GM23248 (cell line): ENCODE measurements at regions not wholly inside any gene's neighbourhood (a gene's known extent, or its start where the extent isn't known, plus 50 kb on each side); places are given as distances from the start of the nearest gene placed in this dataset.

Experiments used
- DNase-seq: peaks from one replicate; pipeline ENCODE4 v3.0.0-alpha.2; 2015
- H2AFZ ChIP-seq: fragments of 200-600 bp; sonication (generic); 2 replicates; pipeline ENCODE4 v1.6.1; 2016; ENCODE audit warnings: antibody characterized with exemption
- H3F3A ChIP-seq: fragments of 200-600 bp; sonication (generic); 2 replicates; pipeline ENCODE4 v1.6.1; 2016; ENCODE audit warnings: mild to moderate bottlenecking, antibody characterized with exemption, mixed run types; ENCODE audit not compliant: insufficient read depth
- H3K27ac ChIP-seq: fragments of 200-600 bp; sonication (generic); 2 replicates; pipeline ENCODE4 v1.5.1; 2016; ENCODE audit warnings: mild to moderate bottlenecking
- H3K27me3 ChIP-seq: fragments of 200-600 bp; sonication (generic); replicated peaks from 2 replicates; pipeline ENCODE4 v1.6.1; 2016; ENCODE audit warnings: mild to moderate bottlenecking; ENCODE audit not compliant: insufficient read depth
- H3K36me3 ChIP-seq: fragments of 200-600 bp; sonication (generic); 2 replicates; pipeline ENCODE4 v1.6.1; 2016; ENCODE audit warnings: low read depth, mild to moderate bottlenecking
- H3K4me1 ChIP-seq: fragments of 200-600 bp; sonication (generic); 2 replicates; pipeline ENCODE4 v1.6.1; 2016; ENCODE audit warnings: mild to moderate bottlenecking; ENCODE audit not compliant: insufficient read depth
- H3K4me2 ChIP-seq: fragments of 200-600 bp; sonication (generic); one replicate; pipeline ENCODE4 v1.6.1; 2016; ENCODE audit warnings: mild to moderate bottlenecking; ENCODE audit not compliant: unreplicated experiment
- H3K4me3 ChIP-seq: fragments of 200-600 bp; sonication (generic); 2 replicates; pipeline ENCODE4 v1.5.1; 2016; ENCODE audit warnings: mild to moderate bottlenecking
- H3K79me2 ChIP-seq: fragments of 200-600 bp; sonication (generic); 2 replicates; pipeline ENCODE4 v1.6.1; 2016; ENCODE audit warnings: mild to moderate bottlenecking; ENCODE audit not compliant: insufficient read depth
- H3K9ac ChIP-seq: fragments of 200-600 bp; sonication (generic); 2 replicates; pipeline ENCODE4 v1.6.1; 2016; ENCODE audit warnings: mild to moderate bottlenecking
- H3K9me2 ChIP-seq: fragments of 200-600 bp; sonication (generic); 2 replicates; pipeline ENCODE4 v1.6.1; 2016; ENCODE audit warnings: mixed run types, mild to moderate bottlenecking, moderate library complexity; ENCODE audit not compliant: insufficient read depth
- H3K9me3 ChIP-seq: fragments of 200-600 bp; sonication (generic); one replicate; pipeline ENCODE4 v1.6.1; 2017; ENCODE audit warnings: low read depth
- H4K20me1 ChIP-seq: fragments of 200-600 bp; sonication (generic); 2 replicates; pipeline ENCODE4 v1.6.0; 2016; ENCODE audit not compliant: insufficient read depth
- EZH2 ChIP-seq: fragments of 200-600 bp; sonication (generic); IDR thresholded peaks from 2 replicates; pipeline ENCODE4 v1.6.1; 2018; ENCODE audit warnings: antibody characterized with exemption, mild to moderate bottlenecking; ENCODE audit not compliant: insufficient read depth, poor library complexity, severe bottlenecking
- EZH2phosphoT487 ChIP-seq: fragments of 200-600 bp; sonication (generic); IDR thresholded peaks from 2 replicates; pipeline ENCODE4 v1.6.1; 2018; ENCODE audit warnings: antibody characterized with exemption, moderate library complexity, mild to moderate bottlenecking, low read depth; ENCODE audit not compliant: insufficient read depth
- WGBS, 2 experiments: methylation state at CpG; one replicate each; pipeline ENCODE4 v1.1.6; 2015 to 2017; ENCODE audit warnings: low lambda C conversion rate in 2 of 2, low coverage in 1 of 2; ENCODE audit errors: missing lambda C conversion rate in 2 of 2; 5-methylcytosine and 5-hydroxymethylcytosine counted together
- in situ Hi-C: fragments of 300-500 bp; cut with MboI; formaldehyde crosslinking; loops from 2 replicates; pipeline ENCODE4 v1.15.0; 2020

GRCh38 chr9:28832168-28832770 lies 1259.0 kb upstream of the C9orf72 start:
- H3F3A ChIP-seq: no peaks in the 10 kb centered on the region
- no peak overlapping the region for H3K9ac ChIP-seq
- no peaks in the 10 kb centered on the region for H4K20me1 ChIP-seq
- H3K4me1 ChIP-seq: no peaks in the 10 kb centered on the region
- TF ChIP-seq EZH2: no peak
- TF ChIP-seq EZH2phosphoT487: no peak
- no peaks in the 10 kb centered on the region for H3K9me2 ChIP-seq
- no peaks in the 10 kb centered on the region for H3K79me2 ChIP-seq
- H3K9me3 ChIP-seq: no peaks in the 10 kb centered on the region
- no peaks in the 10 kb centered on the region for H3K36me3 ChIP-seq
- H3K4me3 ChIP-seq: no peak overlapping the region
- no peaks in the 10 kb centered on the region for H3K27me3 ChIP-seq
- no peak for DNase-seq
- H2AFZ ChIP-seq: no peak overlapping the region
- no peak overlapping the region for H3K27ac ChIP-seq
- 2 to 3% methylated on average over 3 of the region's 3 CpGs for WGBS, 2 experiments
- H3K4me2 ChIP-seq: no peak overlapping the region
- in situ Hi-C loops: no loop called here

DNA sequence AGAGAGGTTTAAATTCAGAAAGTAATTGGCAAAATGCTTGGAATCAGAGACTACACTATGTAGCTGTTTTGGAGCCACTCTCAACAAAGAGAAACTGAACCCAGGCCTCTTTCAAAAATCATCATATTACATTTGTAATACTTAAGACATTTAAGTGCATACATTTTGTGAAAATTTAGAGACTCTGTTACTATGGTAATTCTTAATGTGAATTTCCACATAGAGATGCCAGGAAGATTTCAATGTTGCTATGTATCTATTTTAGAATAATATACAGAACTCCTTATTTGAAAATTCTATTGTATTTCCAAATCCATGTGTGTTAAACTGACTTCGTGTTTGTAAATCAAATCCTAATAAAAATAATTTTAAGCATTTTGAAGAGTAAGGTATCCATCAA lies 1260.9 kb upstream of the C9orf72 start:
- Histone ChIP-seq H3K9me2 (no peaks in the 10 kb centered on the region), H3K4me3 (no peak overlapping the region), H3K4me2 (no peak overlapping the region), H3F3A (no peaks in the 10 kb centered on the region), H2AFZ (no peak overlapping the region), H3K9ac (no peak overlapping the region), H4K20me1 (no peaks in the 10 kb centered on the region), H3K27ac (no peak overlapping the region), H3K36me3 (no peaks in the 10 kb centered on the region), H3K79me2 (no peaks in the 10 kb centered on the region), H3K27me3 (no peaks in the 10 kb centered on the region), H3K9me3 (no peaks in the 10 kb centered on the region), H3K4me1 (no peaks in the 10 kb centered on the region)
- TF ChIP-seq EZH2phosphoT487 (no peak), EZH2 (no peak)
- 0 to 7% methylated on average over 1 of the region's 1 CpG for WGBS, 2 experiments
- in situ Hi-C loops: no loop called here
- no peak for DNase-seq

DNA sequence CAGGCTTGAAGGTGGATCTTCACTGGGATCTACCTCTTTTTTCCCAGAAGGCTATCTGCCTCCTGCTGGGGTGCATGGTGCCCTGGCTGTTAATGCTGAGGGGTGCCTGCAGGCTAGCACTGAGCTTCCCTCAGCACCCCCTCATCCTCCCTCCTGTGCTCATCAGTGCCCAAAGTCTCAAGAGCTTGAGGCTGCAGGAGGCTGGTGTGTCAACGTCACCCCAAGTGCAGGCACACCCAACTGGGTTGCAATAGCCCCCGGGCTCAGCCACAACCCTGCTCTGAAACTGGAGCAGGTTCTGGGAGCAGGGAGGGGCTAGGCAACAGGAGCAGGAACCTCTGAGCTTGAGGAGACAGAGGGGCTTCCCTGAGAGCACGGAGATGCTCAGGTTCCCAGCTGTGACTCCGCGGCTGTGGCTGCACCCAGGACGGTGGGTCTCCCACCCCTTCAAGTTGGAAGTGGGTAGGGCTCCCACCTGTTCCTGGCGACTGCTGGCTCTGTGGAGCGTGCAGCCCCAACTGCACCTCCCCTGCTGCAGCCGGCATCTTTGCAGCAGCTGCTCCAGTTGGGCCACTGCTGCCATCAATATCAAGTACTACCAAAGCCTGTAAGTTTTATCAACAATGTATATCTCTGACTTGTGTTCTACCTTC lies 1266.6 kb upstream of the C9orf72 start:
- no peaks in the 10 kb centered on the region for H4K20me1 ChIP-seq
- WGBS, 2 experiments: 31 to 39% methylated on average over 6 to 8 of the region's 9 CpGs
- no peak overlapping the region for H3K9ac ChIP-seq
- H3K9me3 ChIP-seq: no peaks in the 10 kb centered on the region
- H3K79me2 ChIP-seq: no peaks in the 10 kb centered on the region
- H3K4me1 ChIP-seq: no peaks in the 10 kb centered on the region
- H3K9me2 ChIP-seq: no peaks in the 10 kb centered on the region
- H3K27ac ChIP-seq: no peak overlapping the region
- H3K4me3 ChIP-seq: no peak overlapping the region
- H2AFZ ChIP-seq: no peak overlapping the region
- no peak for DNase-seq
- no peaks in the 10 kb centered on the region for H3K27me3 ChIP-seq
- no peaks in the 10 kb centered on the region for H3F3A ChIP-seq
- in situ Hi-C loops: no loop called here
- H3K4me2 ChIP-seq: no peak overlapping the region
- TF ChIP-seq EZH2: no peak
- no peak for TF ChIP-seq EZH2phosphoT487
- H3K36me3 ChIP-seq: no peaks in the 10 kb centered on the region

DNA sequence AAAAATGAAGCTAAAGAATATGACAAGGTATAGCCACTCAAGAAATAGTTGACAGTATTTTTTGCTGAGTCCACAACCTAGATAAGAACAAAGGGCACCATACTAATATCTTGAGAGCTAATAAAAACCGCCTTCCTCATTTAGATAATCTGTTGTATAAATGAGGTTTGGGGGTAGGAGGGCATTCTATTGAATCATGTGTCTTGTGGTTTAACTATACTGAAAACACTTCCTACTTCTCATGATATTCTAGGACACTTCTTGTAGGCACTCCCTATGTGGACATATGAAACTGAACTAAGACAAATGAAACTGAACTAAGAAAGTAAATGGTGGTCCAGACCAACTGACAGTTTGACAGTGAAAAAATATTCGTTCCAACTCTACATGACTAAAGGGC lies 1268.5 kb upstream of the C9orf72 start:
- no peak overlapping the region for H3K4me3 ChIP-seq
- no peak overlapping the region for H3K4me2 ChIP-seq
- WGBS, 2 experiments: 2 to 19% methylated on average over 2 of the region's 2 CpGs
- TF ChIP-seq EZH2 (no peak), EZH2phosphoT487 (no peak)
- H3K9me3 ChIP-seq: no peaks in the 10 kb centered on the region
- H4K20me1 ChIP-seq: no peaks in the 10 kb centered on the region
- 0 out of 2 replicates have a peak, but pooled peaks cover 3% of the 10 kb centered on the region for H3K9me2 ChIP-seq
- H3K27ac ChIP-seq: no peak overlapping the region
- no peaks in the 10 kb centered on the region for H3K36me3 ChIP-seq
- H3F3A ChIP-seq: no peaks in the 10 kb centered on the region
- no peaks in the 10 kb centered on the region for H3K4me1 ChIP-seq
- no peak for DNase-seq
- no peaks in the 10 kb centered on the region for H3K27me3 ChIP-seq
- H2AFZ ChIP-seq: no peak overlapping the region
- H3K79me2 ChIP-seq: no peaks in the 10 kb centered on the region
- no peak overlapping the region for H3K9ac ChIP-seq
- in situ Hi-C loops: no loop called here

GRCh38 chr9:28847331-28847730 lies 1274.0 kb upstream of the C9orf72 start:
- H3K9ac ChIP-seq: no peak overlapping the region
- in situ Hi-C loops: no loop called here
- H3K4me1 ChIP-seq: no peaks in the 10 kb centered on the region
- H3K27ac ChIP-seq: no peak overlapping the region
- H3K79me2 ChIP-seq: no peaks in the 10 kb centered on the region
- no peaks in the 10 kb centered on the region for H3K36me3 ChIP-seq
- no peaks in the 10 kb centered on the region for H4K20me1 ChIP-seq
- H3K27me3 ChIP-seq: no peaks in the 10 kb centered on the region
- TF ChIP-seq EZH2phosphoT487 (no peak), EZH2 (no peak)
- no peaks in the 10 kb centered on the region for H3F3A ChIP-seq
- no peak for DNase-seq
- no peak overlapping the region for H2AFZ ChIP-seq
- WGBS, 2 experiments: 0 to 12% methylated on average over 1 of the region's 1 CpG
- no peak overlapping the region for H3K4me3 ChIP-seq
- 0 out of 2 replicates have a peak, but pooled peaks cover 5% of the 10 kb centered on the region for H3K9me2 ChIP-seq
- no peak overlapping the region for H3K4me2 ChIP-seq
- no peaks in the 10 kb centered on the region for H3K9me3 ChIP-seq
